Osteoblast (primary cell): ENCODE measurements at regions not wholly inside any gene's neighbourhood (a gene's known extent, or its start where the extent isn't known, plus 50 kb on each side); places are given as distances from the start of the nearest gene placed in this dataset.

Experiments
- DNase-seq: peaks from one replicate; pipeline ENCODE4 v3.0.0; 2011; ENCODE audit warnings: low spot score, mixed read lengths; ENCODE audit not compliant: insufficient read length; ENCODE audit errors: missing footprints
- H2AFZ ChIP-seq: 2 replicates; pipeline ENCODE4 v1.6.0; 2011; ENCODE audit warnings: mild to moderate bottlenecking, low read length
- H3K27ac ChIP-seq: 2 replicates; pipeline ENCODE4 v1.5.1; 2011; ENCODE audit warnings: mild to moderate bottlenecking, low read depth, low read length, moderate library complexity
- H3K27me3 ChIP-seq: 2 replicates; pipeline ENCODE4 v1.6.0; 2012; ENCODE audit warnings: mild to moderate bottlenecking, control low read depth, inconsistent platforms, low read length, moderate library complexity; ENCODE audit not compliant: insufficient read depth
- H3K36me3 ChIP-seq: 2 replicates; pipeline ENCODE4 v1.5.1; 2011; ENCODE audit warnings: mild to moderate bottlenecking, low read length, control low read depth, moderate library complexity; ENCODE audit not compliant: insufficient read depth
- H3K4me1 ChIP-seq: 2 replicates; pipeline ENCODE4 v1.5.1; 2011; ENCODE audit warnings: mild to moderate bottlenecking, low read length, control low read depth, moderate library complexity; ENCODE audit not compliant: insufficient read depth
- H3K4me2 ChIP-seq: 2 replicates; pipeline ENCODE4 v1.6.0; 2011; ENCODE audit warnings: mild to moderate bottlenecking, low read length; ENCODE audit not compliant: insufficient read depth
- H3K4me3 ChIP-seq: fragments of 200-600 bp; sonication (generic); 3 replicates; pipeline ENCODE4 v1.5.1; 2012; ENCODE audit warnings: mild to moderate bottlenecking, low read length, inconsistent platforms; ENCODE audit not compliant: insufficient read depth
- H3K79me2 ChIP-seq: 2 replicates; pipeline ENCODE4 v1.6.0; 2012; ENCODE audit warnings: mild to moderate bottlenecking, low read length, control low read depth, inconsistent platforms; ENCODE audit not compliant: insufficient read depth
- H3K9me3 ChIP-seq: 2 replicates; pipeline ENCODE4 v1.5.1; 2011; ENCODE audit warnings: low read depth, low read length, control low read depth
- H4K20me1 ChIP-seq: 2 replicates; pipeline ENCODE4 v1.6.0; 2012; ENCODE audit warnings: mild to moderate bottlenecking, low read length, control low read depth; ENCODE audit not compliant: insufficient read depth
- TF ChIP-seq, protein P1 (sequence below): IDR thresholded peaks from 2 replicates; pipeline ENCODE4 v1.5.1; 2011; ENCODE audit warnings: mild to moderate bottlenecking, low read depth, low read length, moderate library complexity; ENCODE audit errors: extremely low read depth

DNA sequence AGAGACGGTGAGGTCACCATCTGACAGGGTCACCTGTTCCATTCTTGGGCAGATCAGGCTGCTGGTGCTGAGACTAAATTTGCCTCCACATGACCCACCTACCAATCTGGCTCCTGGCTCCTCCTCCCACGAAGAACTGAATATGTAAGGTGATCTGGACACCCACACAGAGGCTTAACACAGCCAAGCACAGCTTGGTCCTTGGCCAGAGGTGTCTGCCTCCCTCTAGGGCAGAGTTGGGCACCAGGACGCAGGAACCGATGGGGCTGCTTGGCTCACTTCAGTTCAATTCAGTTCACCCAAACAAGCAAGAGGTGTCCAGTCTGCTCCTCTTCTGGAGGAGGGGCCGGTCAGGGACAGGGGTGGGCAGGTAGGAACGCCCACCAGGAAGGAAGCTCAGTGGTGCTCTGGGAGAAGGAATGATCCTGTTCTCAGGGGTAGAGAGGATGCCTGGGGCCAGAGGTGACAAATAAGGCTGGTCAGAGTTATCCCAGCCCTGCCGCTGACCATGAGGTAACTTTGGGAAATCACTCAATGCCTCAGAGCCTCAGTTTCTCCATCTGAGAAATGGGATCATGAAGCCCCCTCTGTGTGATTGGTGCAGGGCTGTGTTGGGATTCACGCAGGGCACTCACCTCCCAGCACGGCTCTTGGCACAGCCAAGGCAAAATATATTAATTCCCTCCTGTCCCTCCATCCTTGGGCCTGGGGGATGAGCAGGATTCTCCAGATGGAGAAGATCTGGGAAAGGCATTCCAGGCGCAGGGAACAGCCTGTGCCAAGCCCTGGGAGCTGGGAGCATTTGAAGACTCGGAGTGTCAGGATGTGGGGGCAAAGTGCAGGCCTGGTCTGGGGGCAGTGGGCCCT, 284.5 kb downstream of the PTPRU start:
- no peak for DNase-seq
- H3K27me3 ChIP-seq, result peaks cover 6% of the 10 kb centered on the region
- H3K79me2 ChIP-seq, result no peaks in the 10 kb centered on the region
- H3K4me3 ChIP-seq, result no peak overlapping the region
- H3K27ac ChIP-seq, result no peak overlapping the region
- H4K20me1 ChIP-seq, result no peaks in the 10 kb centered on the region
- H2AFZ ChIP-seq, result no peak overlapping the region
- H3K36me3 ChIP-seq, result no peaks in the 10 kb centered on the region
- H3K4me2 ChIP-seq, result no peak overlapping the region
- no peaks in the 10 kb centered on the region for H3K9me3 ChIP-seq
- no peaks in the 10 kb centered on the region for H3K4me1 ChIP-seq
- TF ChIP-seq, protein P1, sequence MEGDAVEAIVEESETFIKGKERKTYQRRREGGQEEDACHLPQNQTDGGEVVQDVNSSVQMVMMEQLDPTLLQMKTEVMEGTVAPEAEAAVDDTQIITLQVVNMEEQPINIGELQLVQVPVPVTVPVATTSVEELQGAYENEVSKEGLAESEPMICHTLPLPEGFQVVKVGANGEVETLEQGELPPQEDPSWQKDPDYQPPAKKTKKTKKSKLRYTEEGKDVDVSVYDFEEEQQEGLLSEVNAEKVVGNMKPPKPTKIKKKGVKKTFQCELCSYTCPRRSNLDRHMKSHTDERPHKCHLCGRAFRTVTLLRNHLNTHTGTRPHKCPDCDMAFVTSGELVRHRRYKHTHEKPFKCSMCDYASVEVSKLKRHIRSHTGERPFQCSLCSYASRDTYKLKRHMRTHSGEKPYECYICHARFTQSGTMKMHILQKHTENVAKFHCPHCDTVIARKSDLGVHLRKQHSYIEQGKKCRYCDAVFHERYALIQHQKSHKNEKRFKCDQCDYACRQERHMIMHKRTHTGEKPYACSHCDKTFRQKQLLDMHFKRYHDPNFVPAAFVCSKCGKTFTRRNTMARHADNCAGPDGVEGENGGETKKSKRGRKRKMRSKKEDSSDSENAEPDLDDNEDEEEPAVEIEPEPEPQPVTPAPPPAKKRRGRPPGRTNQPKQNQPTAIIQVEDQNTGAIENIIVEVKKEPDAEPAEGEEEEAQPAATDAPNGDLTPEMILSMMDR, result no peak

DNA sequence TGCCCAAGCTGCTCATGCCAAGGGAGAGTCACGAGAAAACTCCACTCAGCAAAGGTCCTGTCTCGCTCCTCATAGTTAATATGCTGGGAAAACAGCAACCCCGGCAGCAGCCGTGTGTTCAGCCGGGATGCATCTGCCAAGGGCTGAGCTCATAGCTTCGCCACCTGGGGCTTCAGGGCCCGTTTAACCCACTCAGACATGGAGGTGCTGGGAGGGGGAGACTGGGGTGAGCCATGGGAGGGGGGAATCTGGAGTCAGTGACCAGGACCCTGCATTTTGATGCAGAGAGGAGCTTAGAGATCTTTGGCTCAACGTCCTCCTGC, 283.4 kb downstream of the PTPRU start:
- TF ChIP-seq, protein P1, result no peak
- H3K4me1 ChIP-seq, result no peaks in the 10 kb centered on the region
- peaks cover 6% of the 10 kb centered on the region for H3K27me3 ChIP-seq
- H3K9me3 ChIP-seq, result no peaks in the 10 kb centered on the region
- no peaks in the 10 kb centered on the region for H3K36me3 ChIP-seq
- no peaks in the 10 kb centered on the region for H4K20me1 ChIP-seq
- no peak overlapping the region for H2AFZ ChIP-seq
- H3K4me3 ChIP-seq, result no peak overlapping the region
- H3K4me2 ChIP-seq, result no peak overlapping the region
- H3K79me2 ChIP-seq, result no peaks in the 10 kb centered on the region
- H3K27ac ChIP-seq, result no peak overlapping the region
- DNase-seq, result no peak

DNA sequence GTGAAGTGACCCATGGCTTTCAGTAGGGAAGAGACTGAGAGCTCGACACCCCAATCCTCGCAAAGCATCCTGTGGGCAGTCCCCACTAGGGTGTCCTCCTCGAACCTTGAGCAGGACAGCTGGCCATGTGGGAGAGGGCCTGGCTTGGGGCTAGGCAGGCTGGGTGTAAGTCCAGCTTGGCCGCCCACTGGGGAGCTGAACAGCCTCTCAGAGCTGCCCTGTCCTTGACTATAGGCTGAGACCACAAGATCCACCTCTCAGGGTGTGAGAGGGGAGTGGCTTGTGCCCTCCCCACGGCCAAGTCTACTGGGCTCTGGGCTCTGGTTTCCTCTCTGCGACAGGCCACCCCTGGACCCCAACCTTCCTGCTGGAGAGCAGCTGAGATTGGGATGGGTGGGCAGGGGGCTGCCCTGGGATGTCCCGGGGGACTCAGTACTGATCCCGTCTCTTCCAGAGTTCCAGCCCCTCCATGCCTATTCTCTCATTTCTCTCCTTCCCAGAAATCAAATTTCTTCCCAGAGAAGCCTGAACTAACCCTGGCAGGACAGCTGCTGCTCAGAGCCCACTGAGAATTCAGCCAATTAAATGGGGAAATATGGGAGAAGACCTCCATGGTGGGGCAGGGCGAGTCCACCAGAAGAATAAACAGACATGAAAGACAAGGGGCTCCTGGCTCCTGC, 282.9 kb downstream of the PTPRU start:
- Histone ChIP-seq H3K4me3 (no peak overlapping the region), H3K27me3 (peaks cover 6% of the 10 kb centered on the region), H3K4me2 (no peak overlapping the region), H3K9me3 (no peaks in the 10 kb centered on the region), H4K20me1 (no peaks in the 10 kb centered on the region), H3K4me1 (no peaks in the 10 kb centered on the region), H3K79me2 (no peaks in the 10 kb centered on the region), H2AFZ (no peak overlapping the region), H3K36me3 (no peaks in the 10 kb centered on the region), H3K27ac (no peak overlapping the region)
- no peak for DNase-seq
- TF ChIP-seq, protein P1, result no peak

DNA sequence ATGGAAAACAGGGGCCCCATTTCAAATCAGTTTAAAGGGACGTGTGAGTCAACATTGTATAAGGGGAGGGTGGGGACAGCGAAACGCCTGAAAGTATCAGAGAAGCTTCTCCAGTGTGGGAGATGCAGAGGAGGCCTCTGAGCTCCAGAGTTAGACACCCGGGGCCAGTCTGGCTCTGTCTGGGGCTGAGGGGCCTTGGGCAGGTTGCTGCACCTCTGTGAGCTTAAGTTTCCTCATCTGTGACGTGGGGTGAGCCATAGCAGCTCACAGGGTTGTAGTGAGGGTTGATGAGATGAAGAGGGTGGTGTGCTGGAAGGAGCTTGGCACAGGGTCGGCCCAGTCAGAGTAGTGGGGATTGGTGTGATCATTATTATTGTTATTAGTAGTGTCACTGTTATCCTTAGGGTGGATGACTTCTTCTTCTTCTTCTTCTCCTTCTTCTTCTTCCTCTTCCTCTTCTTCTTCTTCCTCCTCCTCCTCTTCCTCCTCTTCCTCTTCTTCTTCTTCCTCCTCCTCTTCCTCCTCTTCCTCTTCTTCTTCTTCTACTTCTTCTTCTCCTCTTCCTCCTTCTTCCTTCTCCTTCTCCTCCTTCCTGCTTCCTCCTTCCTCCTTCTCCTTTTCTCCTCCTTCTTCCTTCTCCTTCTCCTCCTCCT, 282.0 kb downstream of the PTPRU start:
- no peak overlapping the region for H3K4me2 ChIP-seq
- no peaks in the 10 kb centered on the region for H3K4me1 ChIP-seq
- TF ChIP-seq, protein P1, result no peak
- no peak overlapping the region for H3K27ac ChIP-seq
- H3K27me3 ChIP-seq, result peaks cover 5% of the 10 kb centered on the region
- DNase-seq, result no peak
- H3K9me3 ChIP-seq, result no peaks in the 10 kb centered on the region
- no peaks in the 10 kb centered on the region for H4K20me1 ChIP-seq
- no peak overlapping the region for H3K4me3 ChIP-seq
- H2AFZ ChIP-seq, result no peak overlapping the region
- H3K36me3 ChIP-seq, result no peaks in the 10 kb centered on the region
- no peaks in the 10 kb centered on the region for H3K79me2 ChIP-seq
